Pancreas (tissue), 10 donors: ENCODE measurements at regions not wholly inside any gene's neighbourhood (a gene's known extent, or its start where the extent isn't known, plus 50 kb on each side); places are given as distances from the start of the nearest gene placed in this dataset.

Experiments
- ATAC-seq, 4 donors: fragments of 200-7000 bp; cut with Tn5 transposase; one replicate each; pipeline versions ENCODE4 v1.8.0 to v1.9.1; 2020; ENCODE audit warnings: mild to moderate bottlenecking in 4 of 4, moderate library complexity in 4 of 4
- DNase-seq, 6 donors: peaks; one replicate each; pipeline ENCODE4 v3.0.0-alpha.2; 2020
- FAIRE-seq: peaks from 2 replicates; lab custom pipeline; 2012; peaks lifted over from hg19 to GRCh38; lab: Jason Lieb, UNC
- H3K27ac ChIP-seq, 4 donors: fragments of 200-600 bp; sonication (generic); 1 replicate in 3 of 4; 2 replicates in 1 of 4; pipeline versions ENCODE4 v1.5.0 to v1.8.0; 2020
- H3K27me3 ChIP-seq, 4 donors: fragments of 200-600 bp; one replicate each; pipeline ENCODE4 v1.8.0; 2021
- H3K36me3 ChIP-seq, 3 donors: fragments of 200-600 bp; sonication (generic) in 1 of 3; one replicate each; pipeline versions ENCODE4 v1.5.0 to v1.8.0; 2020 to 2021
- H3K4me1 ChIP-seq, 3 donors: fragments of 200-600 bp; one replicate each; pipeline ENCODE4 v1.8.0; 2021
- H3K4me3 ChIP-seq, 4 donors: fragments of 200-600 bp; sonication (generic) in 2 of 4; one replicate each; pipeline versions ENCODE4 v1.5.0 to v1.8.0; 2020 to 2021
- H3K9me3 ChIP-seq, 4 donors: fragments of 200-600 bp; one replicate each; pipeline ENCODE4 v1.8.0; 2021
- CTCF ChIP-seq, 4 donors: fragments of 200-600 bp; sonication (generic) in 3 of 4; IDR thresholded peaks; one replicate each; pipeline versions ENCODE4 v1.5.0 to v1.8.0; 2021; ENCODE audit warnings: antibody characterized with exemption in 4 of 4
- WGBS, 2 donors: extraction: QIAGEN DNeasy Blood & Tissue Kit; methylation state at CpG; one replicate each; pipeline ENCODE4 v1.1.7; 2013; 5-methylcytosine and 5-hydroxymethylcytosine counted together
- intact Hi-C, 3 donors: fragments of 100-400 bp; cut with DNase I; formaldehyde crosslinking; loops; one replicate each; pipeline versions ENCODE4 v1.11.1 to v1.14.2; 2022
- donor health status: healthy with polysubstance abuse.
- donor health status: DM: no; HTN: no; CAD: no; lungs with moderate emphysema.
- donor health status: DM: no; HTN: no; CAD: no.
- donor health status: control.
- donor health status: control.
- donor health status: Bipolar disorder and iron deficiency.
- donor health status: DM: yes; HTN: yes; CAD: no.
- donor health status: DM: no; HTN: no; CAD: no.
- donor health status: DM: no; HTN: no; CAD: no.
- donor health status: DM: yes; HTN: yes; CAD: no.

GRCh38 chr5:99398976-99399375 is 470.2 kb upstream of the CHD1 start:
- no peaks in the 10 kb centered on the region for H3K36me3 ChIP-seq
- H3K27me3 ChIP-seq: no peaks in the 10 kb centered on the region
- no peak for TF ChIP-seq CTCF (IDR thresholded peaks at IDR 0.05)
- no peaks in the 10 kb centered on the region for H3K9me3 ChIP-seq
- no peak overlapping the region for H3K4me3 ChIP-seq
- intact Hi-C loops: no loop called here
- no peak for ATAC-seq
- no peak for FAIRE-seq
- no peak overlapping the region for H3K27ac ChIP-seq
- no peak for DNase-seq
- peaks cover 0 to 5% (median 0%) of the 10 kb centered on the region in 3 donors for H3K4me1 ChIP-seq

DNA sequence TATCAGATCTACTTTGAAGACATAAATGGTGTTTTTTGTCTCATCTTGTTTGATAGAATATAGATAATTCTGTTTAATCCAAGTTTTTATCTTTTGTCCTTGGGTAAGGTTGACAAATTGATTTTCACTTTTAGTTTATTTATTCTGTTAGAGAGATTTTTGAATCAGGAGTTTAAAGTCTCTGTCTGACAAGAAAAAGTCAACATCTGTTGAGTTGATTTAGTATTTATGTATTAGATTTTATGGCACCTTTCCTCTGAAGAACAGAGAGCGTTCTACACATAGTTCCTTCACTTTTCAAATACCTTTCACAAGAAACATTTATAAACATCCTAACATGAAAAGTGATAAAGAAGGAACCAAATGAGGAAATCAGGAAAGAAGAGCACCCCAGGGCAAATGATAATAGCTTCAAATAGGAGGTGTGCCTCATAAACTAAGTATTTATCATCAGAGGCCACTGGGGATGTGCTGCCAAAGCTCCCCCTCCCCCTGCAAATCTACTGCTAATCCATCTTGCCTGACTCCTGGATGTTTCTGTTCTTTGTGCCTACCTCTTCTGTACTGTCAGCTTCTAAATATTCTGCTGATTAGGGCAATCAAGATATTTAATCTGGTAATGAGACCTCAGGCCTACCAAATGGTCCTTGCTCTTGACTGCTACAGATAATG is 457.7 kb upstream of the CHD1 start:
- H3K4me1 ChIP-seq: no peaks in the 10 kb centered on the region
- DNase-seq: no peak
- TF ChIP-seq CTCF (IDR thresholded peaks at IDR 0.05): no peak
- WGBS, 2 donors: 49 to 52% methylated on average over 1 of the region's 1 CpG
- H3K4me3 ChIP-seq: no peak overlapping the region
- H3K27ac ChIP-seq: no peak overlapping the region
- intact Hi-C loops: no loop called here
- ATAC-seq: no peak
- no peaks in the 10 kb centered on the region for H3K9me3 ChIP-seq
- no peak for FAIRE-seq
- no peaks in the 10 kb centered on the region for H3K36me3 ChIP-seq
- no peaks in the 10 kb centered on the region for H3K27me3 ChIP-seq

DNA sequence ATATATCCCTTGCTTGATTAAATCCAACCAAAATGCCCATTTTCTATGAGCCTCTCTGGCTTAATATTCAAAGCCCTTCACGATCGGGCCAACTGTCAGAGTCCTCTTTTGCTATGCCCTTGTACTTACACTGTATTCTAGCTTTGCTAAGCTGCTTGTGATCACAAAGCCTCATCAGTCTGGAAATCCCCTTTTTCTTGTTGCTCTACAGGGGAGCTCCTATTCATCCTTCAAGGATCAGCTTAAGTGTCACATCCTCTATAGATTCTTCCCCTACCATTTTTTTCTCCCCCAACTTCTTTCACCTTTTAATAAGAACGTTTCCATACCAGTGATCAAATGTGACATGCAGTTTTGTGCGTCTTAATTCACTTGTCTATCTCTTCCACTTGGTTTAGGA is 450.4 kb upstream of the CHD1 start:
- Histone ChIP-seq H3K36me3 (no peaks in the 10 kb centered on the region), H3K9me3 (no peaks in the 10 kb centered on the region), H3K4me3 (no peak overlapping the region), H3K4me1 (no peaks in the 10 kb centered on the region), H3K27ac (no peak overlapping the region), H3K27me3 (no peaks in the 10 kb centered on the region)
- intact Hi-C loops: no loop called here
- DNase-seq (no peak), ATAC-seq (no peak), FAIRE-seq (no peak)
- no peak for TF ChIP-seq CTCF (IDR thresholded peaks at IDR 0.05)
- WGBS, 2 donors: 60 to 70% methylated on average over 4 of the region's 4 CpGs

GRCh38 chr5:99378443-99378842 is 449.6 kb upstream of the CHD1 start:
- H3K9me3 ChIP-seq: no peaks in the 10 kb centered on the region
- no peak for TF ChIP-seq CTCF (IDR thresholded peaks at IDR 0.05)
- no peak for DNase-seq
- H3K4me3 ChIP-seq: no peak overlapping the region
- FAIRE-seq: no peak
- no peak for ATAC-seq
- H3K36me3 ChIP-seq: no peaks in the 10 kb centered on the region
- no peak overlapping the region for H3K27ac ChIP-seq
- WGBS, 2 donors: 49 to 58% methylated on average over 2 of the region's 2 CpGs
- intact Hi-C loops: no loop called here
- H3K4me1 ChIP-seq: no peaks in the 10 kb centered on the region
- no peaks in the 10 kb centered on the region for H3K27me3 ChIP-seq

- H3K36me3 ChIP-seq: no peaks in the 10 kb centered on the region
These were observed 441.2 kb upstream of the CHD1 start for GRCh38 chr5:99369797-99370593.

More at GRCh38 chr5:99369797-99370593, 441.2 kb upstream of the CHD1 start:
- H3K4me3 ChIP-seq: no peak overlapping the region
- no peaks in the 10 kb centered on the region for H3K27me3 ChIP-seq
- no peaks in the 10 kb centered on the region for H3K4me1 ChIP-seq
- TF ChIP-seq CTCF (IDR thresholded peaks at IDR 0.05): no peak
- no peaks in the 10 kb centered on the region for H3K9me3 ChIP-seq
- DNase-seq: no peak
- no peak overlapping the region for H3K27ac ChIP-seq
- 20 to 25% methylated on average over 3 of the region's 3 CpGs for WGBS, 2 donors
- no peak for ATAC-seq
- FAIRE-seq: no peak
- intact Hi-C loops: no loop called here
